ENCODE measurements at regions not wholly inside any gene's neighbourhood (a gene's known extent, or its start where the extent isn't known, plus 50 kb on each side); places are given as distances from the start of the nearest gene placed in this dataset.

DNA sequence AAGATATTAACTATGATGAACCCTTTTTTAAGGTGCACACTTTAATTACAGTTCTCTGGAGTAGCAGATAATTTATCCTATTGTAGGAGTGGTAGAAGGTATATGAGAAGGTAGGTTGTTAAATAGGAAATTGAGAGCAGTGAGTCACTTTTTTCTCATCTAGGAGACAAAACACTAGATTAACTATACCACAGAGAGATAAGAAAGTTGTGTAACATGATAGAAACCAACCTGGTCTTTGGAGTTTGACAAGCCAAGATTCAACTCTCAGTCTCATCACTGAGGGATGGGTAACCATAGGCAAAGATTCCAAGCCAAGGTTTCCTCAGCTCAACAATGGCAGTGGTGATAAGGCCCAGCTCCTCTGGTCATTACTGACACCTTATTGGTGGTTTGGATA, 104.0 kb downstream of the MAD2L1 start:
- TF ChIP-seq POLR2A (IDR thresholded peaks at IDR 0.05) (no peak), CTCF (IDR thresholded peaks at IDR 0.05) (no peak)

Data from adrenal gland (tissue), 5 donors.